ENCODE measurements at regions not wholly inside any gene's neighbourhood (a gene's known extent, or its start where the extent isn't known, plus 50 kb on each side); places are given as distances from the start of the nearest gene placed in this dataset.
A peak's percentile ranks its signal among the peaks of the same experiment; 100 is the strongest.

DNA sequence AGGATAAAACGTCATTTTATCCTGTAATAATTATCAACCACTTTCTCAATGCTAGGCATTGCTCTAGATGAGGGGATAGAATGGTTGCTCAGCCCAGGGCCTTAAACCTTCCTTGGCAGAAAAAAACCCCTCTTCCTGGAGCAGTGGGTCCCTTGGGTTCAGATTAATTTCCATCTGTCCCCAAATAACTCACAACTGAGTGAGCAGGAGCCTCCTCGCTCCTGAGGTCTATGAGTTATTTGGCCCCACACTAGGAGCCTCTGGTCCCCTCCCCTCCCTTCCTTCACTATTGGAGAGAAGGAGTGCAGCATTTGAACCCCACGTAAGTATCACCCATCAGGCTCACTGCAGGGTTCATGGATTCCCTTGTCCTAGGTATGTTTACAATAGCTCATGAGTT lies 157.5 kb upstream of the FHL2 start:
- Histone ChIP-seq H3K27me3 (ENCODE audit: control insufficient read depth, insufficient read depth, low read length) (peaks cover 21% of the 10 kb centered on the region), H3K9me3 (ENCODE audit: control insufficient read depth, insufficient read depth, low read depth, low read length) (no peaks in the 10 kb centered on the region), H3K27ac (ENCODE audit: insufficient read depth, low read length) (no peak overlapping the region), H3K4me1 (ENCODE audit: control insufficient read depth, extremely low read depth, insufficient read depth, low read length) (peaks cover 3% of the 10 kb centered on the region), H3K36me3 (ENCODE audit: control insufficient read depth, insufficient read depth, low read length) (no peaks in the 10 kb centered on the region), H2AFZ (ENCODE audit: low read length) (no peak overlapping the region), H3K79me2 (ENCODE audit: control insufficient read depth, insufficient read depth, low read length) (no peaks in the 10 kb centered on the region), H4K20me1 (ENCODE audit: control insufficient read depth, extremely low read depth, insufficient read depth, low read length) (no peaks in the 10 kb centered on the region), H3K4me3 (replicated peaks in 1 of 4; ENCODE audit: control extremely low read depth in 1 of 4, insufficient read depth in 1 of 4, low read depth in 3 of 4, low read length in 4 of 4) (no peak overlapping the region), H3K4me2 (ENCODE audit: extremely low read depth, insufficient read depth, low read length) (no peak overlapping the region), H3K9ac (ENCODE audit: insufficient read depth, low read length) (no peak overlapping the region)
- no peak for TF ChIP-seq EZH2 (IDR thresholded peaks at IDR 0.05; ENCODE audit: low read length, missing control alignments)
- TF ChIP-seq, protein P1, sequence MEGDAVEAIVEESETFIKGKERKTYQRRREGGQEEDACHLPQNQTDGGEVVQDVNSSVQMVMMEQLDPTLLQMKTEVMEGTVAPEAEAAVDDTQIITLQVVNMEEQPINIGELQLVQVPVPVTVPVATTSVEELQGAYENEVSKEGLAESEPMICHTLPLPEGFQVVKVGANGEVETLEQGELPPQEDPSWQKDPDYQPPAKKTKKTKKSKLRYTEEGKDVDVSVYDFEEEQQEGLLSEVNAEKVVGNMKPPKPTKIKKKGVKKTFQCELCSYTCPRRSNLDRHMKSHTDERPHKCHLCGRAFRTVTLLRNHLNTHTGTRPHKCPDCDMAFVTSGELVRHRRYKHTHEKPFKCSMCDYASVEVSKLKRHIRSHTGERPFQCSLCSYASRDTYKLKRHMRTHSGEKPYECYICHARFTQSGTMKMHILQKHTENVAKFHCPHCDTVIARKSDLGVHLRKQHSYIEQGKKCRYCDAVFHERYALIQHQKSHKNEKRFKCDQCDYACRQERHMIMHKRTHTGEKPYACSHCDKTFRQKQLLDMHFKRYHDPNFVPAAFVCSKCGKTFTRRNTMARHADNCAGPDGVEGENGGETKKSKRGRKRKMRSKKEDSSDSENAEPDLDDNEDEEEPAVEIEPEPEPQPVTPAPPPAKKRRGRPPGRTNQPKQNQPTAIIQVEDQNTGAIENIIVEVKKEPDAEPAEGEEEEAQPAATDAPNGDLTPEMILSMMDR (conservative IDR thresholded peaks at IDR 0.05 in 1 of 2, IDR thresholded peaks at IDR 0.05 in 1 of 2; ENCODE audit: low read depth in 1 of 2, low read length in 2 of 2): no peak
- DNase-seq (ENCODE audit: low read depth in 2 of 2): no peak

DNA sequence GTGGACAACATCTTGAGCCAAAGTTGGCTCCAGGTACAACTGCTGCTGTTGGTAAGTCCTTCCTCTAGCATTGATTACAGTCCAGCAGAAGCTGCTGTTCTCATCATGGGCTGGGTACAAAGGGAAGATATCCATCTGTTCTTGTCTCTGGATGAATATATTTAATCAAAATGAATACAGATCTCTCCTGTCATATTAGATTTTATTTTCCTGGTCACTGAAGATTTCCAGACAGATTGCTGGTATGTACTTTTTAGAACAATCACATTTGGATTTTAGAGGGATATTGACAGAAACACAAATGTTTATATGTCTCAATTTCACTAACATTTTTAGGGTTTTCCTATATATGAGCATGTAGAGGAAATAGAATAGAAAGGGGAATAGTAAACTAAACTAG lies 155.4 kb upstream of the FHL2 start:
- Histone ChIP-seq H3K9ac (ENCODE audit: insufficient read depth, low read length) (no peak overlapping the region), H3K4me3 (replicated peaks in 1 of 4; ENCODE audit: control extremely low read depth in 1 of 4, insufficient read depth in 1 of 4, low read depth in 3 of 4, low read length in 4 of 4) (no peak overlapping the region), H2AFZ (ENCODE audit: low read length) (no peak overlapping the region), H3K27ac (ENCODE audit: insufficient read depth, low read length) (no peak overlapping the region), H3K27me3 (ENCODE audit: control insufficient read depth, insufficient read depth, low read length) (peaks cover 17% of the 10 kb centered on the region), H3K36me3 (ENCODE audit: control insufficient read depth, insufficient read depth, low read length) (no peaks in the 10 kb centered on the region), H3K79me2 (ENCODE audit: control insufficient read depth, insufficient read depth, low read length) (no peaks in the 10 kb centered on the region), H4K20me1 (ENCODE audit: control insufficient read depth, extremely low read depth, insufficient read depth, low read length) (no peaks in the 10 kb centered on the region), H3K4me1 (ENCODE audit: control insufficient read depth, extremely low read depth, insufficient read depth, low read length) (peaks cover 3% of the 10 kb centered on the region), H3K4me2 (ENCODE audit: extremely low read depth, insufficient read depth, low read length) (no peak overlapping the region), H3K9me3 (ENCODE audit: control insufficient read depth, insufficient read depth, low read depth, low read length) (no peaks in the 10 kb centered on the region)
- TF ChIP-seq, protein P1 (conservative IDR thresholded peaks at IDR 0.05 in 1 of 2, IDR thresholded peaks at IDR 0.05 in 1 of 2; ENCODE audit: low read depth in 1 of 2, low read length in 2 of 2): no peak
- TF ChIP-seq EZH2 (IDR thresholded peaks at IDR 0.05; ENCODE audit: low read length, missing control alignments): no peak
- no peak for DNase-seq (ENCODE audit: low read depth in 2 of 2)

DNA sequence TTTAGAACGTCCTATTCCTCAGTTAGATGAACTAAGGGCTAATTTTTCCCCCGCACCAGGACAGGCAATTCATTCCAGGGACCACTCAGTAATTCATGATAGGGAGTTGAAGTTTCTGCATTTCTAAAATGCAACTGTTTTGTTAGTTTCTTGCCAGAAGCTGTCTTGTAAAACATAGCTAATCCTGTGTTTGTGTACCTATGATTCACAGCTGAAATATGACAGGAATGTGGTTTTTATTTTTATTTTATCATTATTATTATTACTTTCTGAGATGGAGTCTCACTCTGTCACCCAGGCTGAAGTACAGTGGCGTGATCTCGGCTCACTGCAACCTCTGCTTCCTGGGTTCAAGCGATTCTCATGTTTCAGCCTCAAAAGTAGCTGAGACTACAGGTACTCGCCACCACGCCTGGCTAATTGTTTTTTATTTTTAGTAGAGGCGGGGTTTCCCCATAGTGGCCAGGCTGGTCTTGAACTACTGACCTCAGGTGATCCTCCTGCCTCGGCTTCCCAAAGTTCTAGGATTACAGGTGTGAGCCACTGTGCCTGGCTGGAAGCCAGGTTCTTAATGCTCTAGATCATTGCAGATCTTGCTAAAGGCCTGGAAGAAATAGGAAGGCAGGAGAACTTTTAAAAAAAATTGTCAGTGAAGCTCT lies 154.8 kb upstream of the FHL2 start:
- peaks cover 3% of the 10 kb centered on the region for H3K4me1 ChIP-seq (ENCODE audit: control insufficient read depth, extremely low read depth, insufficient read depth, low read length)
- TF ChIP-seq, protein P1 (conservative IDR thresholded peaks at IDR 0.05 in 1 of 2, IDR thresholded peaks at IDR 0.05 in 1 of 2; ENCODE audit: low read depth in 1 of 2, low read length in 2 of 2): no peak
- TF ChIP-seq EZH2 (IDR thresholded peaks at IDR 0.05; ENCODE audit: low read length, missing control alignments): no peak
- H3K79me2 ChIP-seq (ENCODE audit: control insufficient read depth, insufficient read depth, low read length): no peaks in the 10 kb centered on the region
- H3K4me2 ChIP-seq (ENCODE audit: extremely low read depth, insufficient read depth, low read length): no peak overlapping the region
- H3K36me3 ChIP-seq (ENCODE audit: control insufficient read depth, insufficient read depth, low read length): no peaks in the 10 kb centered on the region
- H2AFZ ChIP-seq (ENCODE audit: low read length): no peak overlapping the region
- H3K9ac ChIP-seq (ENCODE audit: insufficient read depth, low read length): no peak overlapping the region
- peak; percentile 20 to 26 for DNase-seq (ENCODE audit: low read depth in 2 of 2)
- peaks cover 12% of the 10 kb centered on the region for H3K27me3 ChIP-seq (ENCODE audit: control insufficient read depth, insufficient read depth, low read length)
- H3K4me3 ChIP-seq (replicated peaks in 1 of 4; ENCODE audit: control extremely low read depth in 1 of 4, insufficient read depth in 1 of 4, low read depth in 3 of 4, low read length in 4 of 4): no peak overlapping the region
- no peak overlapping the region for H3K27ac ChIP-seq (ENCODE audit: insufficient read depth, low read length)
- H3K9me3 ChIP-seq (ENCODE audit: control insufficient read depth, insufficient read depth, low read depth, low read length): no peaks in the 10 kb centered on the region
- no peaks in the 10 kb centered on the region for H4K20me1 ChIP-seq (ENCODE audit: control insufficient read depth, extremely low read depth, insufficient read depth, low read length)
